ENCODE measurements at regions not wholly inside any gene's neighbourhood (a gene's known extent, or its start where the extent isn't known, plus 50 kb on each side); places are given as distances from the start of the nearest gene placed in this dataset.

GRCh38 chr6:48423640-48424365 is 312.8 kb upstream of the PTCHD4 start:
- TF ChIP-seq CTCF (IDR thresholded peaks at IDR 0.05): no peak
- no peak for TF ChIP-seq POLR2A (IDR thresholded peaks at IDR 0.05)

Measured in testis (tissue), 2 donors.